Lower lobe of right lung (tissue), 2 donors: ENCODE measurements at regions not wholly inside any gene's neighbourhood (a gene's known extent, or its start where the extent isn't known, plus 50 kb on each side); places are given as distances from the start of the nearest gene placed in this dataset.
"Not testable (repeated sequence)": the region's sequence is repeated elsewhere in the genome, so short reads cannot be mapped to it uniquely, and the experiment has no call there.

Source experiments
- ATAC-seq, 2 donors: fragments of 200-7000 bp; cut with Tn5 transposase; one replicate each; pipeline ENCODE4 v1.9.1; 2020 to 2022; ENCODE audit warnings: mild to moderate bottlenecking in 2 of 2, moderate library complexity in 2 of 2
- DNase-seq: peaks from one replicate; pipeline ENCODE4 v3.0.0-alpha.2; 2020
- H3K27ac ChIP-seq: fragments of 200-600 bp; one replicate; pipeline ENCODE4 v1.8.0; 2022
- H3K27me3 ChIP-seq: fragments of 200-600 bp; one replicate; pipeline ENCODE4 v1.8.0; 2022; ENCODE audit warnings: low read depth
- H3K36me3 ChIP-seq: fragments of 200-600 bp; one replicate; pipeline ENCODE4 v1.8.0; 2022; ENCODE audit warnings: mild to moderate bottlenecking
- H3K4me1 ChIP-seq: fragments of 200-600 bp; one replicate; pipeline ENCODE4 v1.8.0; 2022
- H3K4me3 ChIP-seq: fragments of 200-600 bp; one replicate; pipeline ENCODE4 v1.8.0; 2022; ENCODE audit warnings: mild to moderate bottlenecking
- H3K9me3 ChIP-seq: fragments of 200-600 bp; one replicate; pipeline ENCODE4 v1.8.0; 2022
- intact Hi-C: fragments of 100-400 bp; cut with DNase I; formaldehyde crosslinking; loops from one replicate; pipeline ENCODE4 v1.11.0; 2022
- TF ChIP-seq, protein P1 (sequence below): fragments of 200-600 bp; IDR thresholded peaks from one replicate; pipeline ENCODE4 v1.8.0; 2022; ENCODE audit warnings: antibody characterized with exemption, mild to moderate bottlenecking
- donor health status: DM: no; HTN: yes; CAD: no; lungs with severe emphysema.

GRCh38 chr12:17286874-17287273, 680.9 kb upstream of the LMO3 start:
- no peak for ATAC-seq

GRCh38 chr12:17284873-17285272, 678.9 kb upstream of the LMO3 start:
- Histone ChIP-seq H3K36me3 (no peaks in the 10 kb centered on the region), H3K9me3 (peaks cover 7% of the 10 kb centered on the region), H3K27me3 (no peaks in the 10 kb centered on the region), H3K4me1 (no peaks in the 10 kb centered on the region), H3K27ac (no peak overlapping the region), H3K4me3 (no peak overlapping the region)
- no peak for ATAC-seq
- intact Hi-C loops, result no loop called here
- TF ChIP-seq, protein P1, sequence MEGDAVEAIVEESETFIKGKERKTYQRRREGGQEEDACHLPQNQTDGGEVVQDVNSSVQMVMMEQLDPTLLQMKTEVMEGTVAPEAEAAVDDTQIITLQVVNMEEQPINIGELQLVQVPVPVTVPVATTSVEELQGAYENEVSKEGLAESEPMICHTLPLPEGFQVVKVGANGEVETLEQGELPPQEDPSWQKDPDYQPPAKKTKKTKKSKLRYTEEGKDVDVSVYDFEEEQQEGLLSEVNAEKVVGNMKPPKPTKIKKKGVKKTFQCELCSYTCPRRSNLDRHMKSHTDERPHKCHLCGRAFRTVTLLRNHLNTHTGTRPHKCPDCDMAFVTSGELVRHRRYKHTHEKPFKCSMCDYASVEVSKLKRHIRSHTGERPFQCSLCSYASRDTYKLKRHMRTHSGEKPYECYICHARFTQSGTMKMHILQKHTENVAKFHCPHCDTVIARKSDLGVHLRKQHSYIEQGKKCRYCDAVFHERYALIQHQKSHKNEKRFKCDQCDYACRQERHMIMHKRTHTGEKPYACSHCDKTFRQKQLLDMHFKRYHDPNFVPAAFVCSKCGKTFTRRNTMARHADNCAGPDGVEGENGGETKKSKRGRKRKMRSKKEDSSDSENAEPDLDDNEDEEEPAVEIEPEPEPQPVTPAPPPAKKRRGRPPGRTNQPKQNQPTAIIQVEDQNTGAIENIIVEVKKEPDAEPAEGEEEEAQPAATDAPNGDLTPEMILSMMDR, result no peak
- no peak for DNase-seq

More at GRCh38 chr12:17286874-17287273, 680.9 kb upstream of the LMO3 start:
- Histone ChIP-seq H3K36me3 (no peaks in the 10 kb centered on the region), H3K4me3 (no peak overlapping the region), H3K27me3 (no peaks in the 10 kb centered on the region), H3K27ac (no peak overlapping the region), H3K9me3 (peaks cover 7% of the 10 kb centered on the region), H3K4me1 (no peaks in the 10 kb centered on the region)
- intact Hi-C loops, result no loop called here
- DNase-seq, result no peak
- TF ChIP-seq, protein P1, result no peak

DNA sequence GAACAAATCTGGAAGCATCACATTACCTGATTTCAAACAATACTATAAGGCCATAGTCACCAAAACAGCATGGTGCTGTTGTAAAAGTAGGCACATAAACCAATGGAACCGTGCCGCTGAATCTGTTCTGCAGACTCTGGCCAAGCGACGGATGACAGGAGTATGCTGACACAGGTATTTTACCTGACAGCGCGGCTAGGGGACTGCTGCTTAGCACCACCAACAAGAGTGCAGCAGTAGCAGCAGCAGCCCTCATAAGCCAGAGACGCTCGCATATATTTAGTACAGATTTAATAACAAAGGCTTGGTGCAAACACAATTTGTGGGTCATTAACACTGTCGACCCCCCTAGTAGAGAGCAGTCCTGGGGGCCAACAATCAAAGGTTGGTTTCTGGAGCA, 677.6 kb upstream of the LMO3 start:
- Histone ChIP-seq H3K9me3 (peaks cover 7% of the 10 kb centered on the region), H3K4me1 (no peaks in the 10 kb centered on the region), H3K4me3 (no peak overlapping the region), H3K27me3 (no peaks in the 10 kb centered on the region), H3K27ac (no peak overlapping the region), H3K36me3 (no peaks in the 10 kb centered on the region)
- TF ChIP-seq, protein P1, result no peak
- ATAC-seq, result no peak
- intact Hi-C loops, result no loop called here
- no peak for DNase-seq

- intact Hi-C loops, H3K36me3 ChIP-seq, H3K27me3 ChIP-seq, H3K4me1 ChIP-seq, DNase-seq, H3K4me3 ChIP-seq, ATAC-seq, H3K9me3 ChIP-seq, H3K27ac ChIP-seq: not testable (repeated sequence)
These were observed 676.2 kb upstream of the LMO3 start for GRCh38 chr12:17282169-17282568.

GRCh38 chr12:17278946-17279345, 673.0 kb upstream of the LMO3 start:
- Histone ChIP-seq H3K27ac (no peak overlapping the region), H3K4me1 (no peaks in the 10 kb centered on the region), H3K4me3 (no peak overlapping the region), H3K36me3 (no peaks in the 10 kb centered on the region), H3K9me3 (no peaks in the 10 kb centered on the region), H3K27me3 (no peaks in the 10 kb centered on the region)
- intact Hi-C loops, result no loop called here
- DNase-seq (no peak), ATAC-seq (no peak)
- TF ChIP-seq, protein P1, result no peak

- Histone ChIP-seq H3K4me3 (no peak overlapping the region), H3K27ac (no peak overlapping the region), H3K4me1 (no peaks in the 10 kb centered on the region), H3K9me3 (no peaks in the 10 kb centered on the region), H3K27me3 (no peaks in the 10 kb centered on the region), H3K36me3 (no peaks in the 10 kb centered on the region)
- TF ChIP-seq, protein P1, result no peak
- DNase-seq, result no peak
- intact Hi-C loops, result no loop called here
- no peak for ATAC-seq
These were observed 670.2 kb upstream of the LMO3 start for GRCh38 chr12:17276196-17276595.
